Thoracic aorta (tissue), 2 donors: ENCODE measurements at regions not wholly inside any gene's neighbourhood (a gene's known extent, or its start where the extent isn't known, plus 50 kb on each side); places are given as distances from the start of the nearest gene placed in this dataset.

ENCODE experiments used
- ATAC-seq: fragments of 150-250 bp; one replicate; pipeline ENCODE4 v1.8.0; 2017; ENCODE audit warnings: low read depth; ENCODE audit not compliant: insufficient number of reproducible peaks, low FRiP score
- DNase-seq: peaks from one replicate; pipeline ENCODE4 v3.0.0-alpha.2; 2020; ENCODE audit warnings: low spot score
- H3K27ac ChIP-seq, 2 donors: fragments of 200-600 bp; sonication (generic); 1 replicate in 1 of 2; 2 replicates in 1 of 2; pipeline ENCODE4 v1.5.1; 2016; ENCODE audit warnings: mild to moderate bottlenecking in 2 of 2, moderate library complexity in 2 of 2
- H3K27me3 ChIP-seq: fragments of 200-600 bp; sonication (generic); replicated peaks from 2 replicates; pipeline ENCODE4 v1.6.0; 2016; ENCODE audit warnings: mild to moderate bottlenecking; ENCODE audit not compliant: insufficient read depth
- H3K36me3 ChIP-seq: fragments of 200-600 bp; sonication (generic); one replicate; pipeline ENCODE4 v1.5.1; 2016
- H3K4me1 ChIP-seq, 2 donors: fragments of 200-600 bp; sonication (generic); 1 replicate in 1 of 2; 2 replicates in 1 of 2; pipeline versions ENCODE4 v1.5.1 to v1.6.0; 2016; ENCODE audit warnings: low read depth in 2 of 2, mild to moderate bottlenecking in 1 of 2; ENCODE audit not compliant: control insufficient read depth in 1 of 2
- H3K4me3 ChIP-seq: fragments of 200-600 bp; sonication (generic); 2 replicates; pipeline ENCODE4 v1.5.1; 2016; ENCODE audit warnings: mild to moderate bottlenecking
- H3K9me3 ChIP-seq: fragments of 200-600 bp; sonication (generic); 2 replicates; pipeline ENCODE4 v1.5.1; 2016
- TF ChIP-seq, protein P1 (sequence below): fragments of 200-600 bp; sonication (generic); IDR thresholded peaks from one replicate; pipeline ENCODE4 v1.5.1; 2019; ENCODE audit warnings: antibody characterized with exemption

DNA sequence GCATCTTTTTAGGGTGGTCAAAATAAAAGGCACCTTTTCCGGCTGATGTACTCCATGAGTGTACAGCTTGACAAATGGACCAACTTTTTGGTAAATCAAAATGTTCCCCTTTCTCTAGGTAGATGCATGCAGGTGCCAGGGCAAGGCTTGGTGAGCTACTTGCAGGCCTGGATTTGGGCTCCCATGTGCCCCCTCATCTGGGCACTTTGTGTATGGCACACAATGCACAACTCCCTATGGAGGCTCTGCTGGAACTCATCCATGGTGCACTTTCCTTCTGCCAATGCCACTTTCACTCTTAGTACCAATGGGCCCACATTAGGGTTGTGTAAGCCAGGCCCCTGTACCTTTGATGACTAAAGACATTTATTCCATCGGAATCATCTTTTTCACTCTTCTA, 300.8 kb downstream of the SDHAF3 start:
- TF ChIP-seq, protein P1, sequence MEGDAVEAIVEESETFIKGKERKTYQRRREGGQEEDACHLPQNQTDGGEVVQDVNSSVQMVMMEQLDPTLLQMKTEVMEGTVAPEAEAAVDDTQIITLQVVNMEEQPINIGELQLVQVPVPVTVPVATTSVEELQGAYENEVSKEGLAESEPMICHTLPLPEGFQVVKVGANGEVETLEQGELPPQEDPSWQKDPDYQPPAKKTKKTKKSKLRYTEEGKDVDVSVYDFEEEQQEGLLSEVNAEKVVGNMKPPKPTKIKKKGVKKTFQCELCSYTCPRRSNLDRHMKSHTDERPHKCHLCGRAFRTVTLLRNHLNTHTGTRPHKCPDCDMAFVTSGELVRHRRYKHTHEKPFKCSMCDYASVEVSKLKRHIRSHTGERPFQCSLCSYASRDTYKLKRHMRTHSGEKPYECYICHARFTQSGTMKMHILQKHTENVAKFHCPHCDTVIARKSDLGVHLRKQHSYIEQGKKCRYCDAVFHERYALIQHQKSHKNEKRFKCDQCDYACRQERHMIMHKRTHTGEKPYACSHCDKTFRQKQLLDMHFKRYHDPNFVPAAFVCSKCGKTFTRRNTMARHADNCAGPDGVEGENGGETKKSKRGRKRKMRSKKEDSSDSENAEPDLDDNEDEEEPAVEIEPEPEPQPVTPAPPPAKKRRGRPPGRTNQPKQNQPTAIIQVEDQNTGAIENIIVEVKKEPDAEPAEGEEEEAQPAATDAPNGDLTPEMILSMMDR = no peak
- no peaks in the 10 kb centered on the region for H3K27me3 ChIP-seq
- no peaks in the 10 kb centered on the region for H3K9me3 ChIP-seq
- no peaks in the 10 kb centered on the region for H3K36me3 ChIP-seq
- H3K27ac ChIP-seq = no peak overlapping the region
- DNase-seq (no peak), ATAC-seq (no peak)
- H3K4me1 ChIP-seq = no peaks in the 10 kb centered on the region
- H3K4me3 ChIP-seq = no peak overlapping the region

DNA sequence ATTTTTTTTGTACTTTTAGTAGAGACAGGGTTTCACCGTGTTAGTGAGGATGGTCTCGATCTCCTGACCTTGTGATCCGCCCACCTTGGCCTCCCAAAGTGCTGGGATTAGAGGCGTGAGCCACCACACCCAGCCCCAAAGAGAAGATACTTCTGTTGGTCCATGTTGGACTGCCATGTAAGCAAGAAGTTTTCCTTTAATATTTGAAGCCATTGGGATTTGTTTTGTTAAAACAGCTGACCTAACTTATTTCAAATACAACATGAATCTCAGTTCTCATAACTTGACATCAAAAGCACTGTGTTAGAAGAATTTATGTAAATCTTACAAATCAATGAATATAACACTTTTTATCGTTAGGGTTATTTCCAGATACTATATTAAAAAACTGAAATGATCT, 302.4 kb downstream of the SDHAF3 start:
- TF ChIP-seq, protein P1 = no peak
- H3K27ac ChIP-seq = no peak overlapping the region
- DNase-seq = no peak
- H3K4me1 ChIP-seq = no peaks in the 10 kb centered on the region
- H3K36me3 ChIP-seq = no peaks in the 10 kb centered on the region
- no peaks in the 10 kb centered on the region for H3K9me3 ChIP-seq
- no peaks in the 10 kb centered on the region for H3K27me3 ChIP-seq
- no peak for ATAC-seq
- H3K4me3 ChIP-seq = no peak overlapping the region

DNA sequence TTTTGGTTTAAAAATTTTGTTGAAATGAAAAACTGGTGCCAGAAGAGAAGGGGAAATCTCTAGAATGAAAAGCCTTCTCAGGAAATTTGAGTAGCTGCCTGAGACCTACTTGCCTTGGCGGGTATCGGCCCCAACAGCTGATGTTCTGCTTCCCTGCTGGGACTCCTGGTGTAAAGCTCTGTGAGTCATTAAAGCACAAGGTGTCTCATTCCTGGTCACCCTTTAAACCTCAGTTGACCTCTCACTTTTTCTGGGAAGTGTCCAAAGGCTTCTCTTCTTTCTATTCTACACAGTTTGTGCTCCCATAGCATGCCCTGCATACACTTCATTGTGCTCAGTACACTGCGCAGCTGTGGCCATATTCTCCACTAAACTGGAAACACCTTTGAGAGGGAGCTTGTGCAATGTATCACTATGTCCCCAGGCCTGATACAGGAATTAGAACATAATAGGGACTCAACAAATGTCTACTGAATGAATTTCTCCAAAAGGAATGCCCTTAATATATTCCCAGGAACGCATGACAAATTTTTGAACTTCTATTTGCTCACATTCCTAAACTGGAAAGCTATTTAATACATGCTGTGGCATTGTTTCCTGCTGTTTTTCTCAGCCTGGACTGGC, 303.9 kb downstream of the SDHAF3 start:
- no peak for ATAC-seq
- no peaks in the 10 kb centered on the region for H3K27me3 ChIP-seq
- no peaks in the 10 kb centered on the region for H3K4me1 ChIP-seq
- H3K36me3 ChIP-seq = no peaks in the 10 kb centered on the region
- no peak overlapping the region for H3K4me3 ChIP-seq
- H3K27ac ChIP-seq = no peak overlapping the region
- H3K9me3 ChIP-seq = no peaks in the 10 kb centered on the region
- TF ChIP-seq, protein P1 = no peak
- DNase-seq = no peak

DNA sequence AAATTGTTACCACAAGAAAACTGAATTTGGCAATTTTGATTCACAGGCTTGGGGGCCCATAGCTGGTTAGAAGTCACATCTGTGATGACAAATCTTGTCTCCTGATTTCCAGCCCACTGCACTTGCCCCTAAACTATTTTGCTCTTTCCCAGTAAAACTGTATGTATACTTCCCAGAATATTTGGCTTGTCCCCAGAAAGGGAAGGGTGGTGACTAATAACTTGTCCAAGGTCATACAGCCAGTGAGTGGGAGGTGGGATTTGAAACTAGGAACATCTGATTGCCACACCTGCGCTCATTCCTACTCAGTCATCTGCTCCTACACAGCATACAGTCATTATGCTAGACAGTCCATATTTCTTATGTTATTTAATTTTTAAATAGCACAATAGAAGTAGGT, 304.5 kb downstream of the SDHAF3 start:
- DNase-seq (no peak), ATAC-seq (no peak)
- Histone ChIP-seq H3K36me3 (no peaks in the 10 kb centered on the region), H3K9me3 (no peaks in the 10 kb centered on the region), H3K27ac (no peak overlapping the region), H3K27me3 (no peaks in the 10 kb centered on the region), H3K4me3 (no peak overlapping the region), H3K4me1 (no peaks in the 10 kb centered on the region)
- TF ChIP-seq, protein P1 = no peak

DNA sequence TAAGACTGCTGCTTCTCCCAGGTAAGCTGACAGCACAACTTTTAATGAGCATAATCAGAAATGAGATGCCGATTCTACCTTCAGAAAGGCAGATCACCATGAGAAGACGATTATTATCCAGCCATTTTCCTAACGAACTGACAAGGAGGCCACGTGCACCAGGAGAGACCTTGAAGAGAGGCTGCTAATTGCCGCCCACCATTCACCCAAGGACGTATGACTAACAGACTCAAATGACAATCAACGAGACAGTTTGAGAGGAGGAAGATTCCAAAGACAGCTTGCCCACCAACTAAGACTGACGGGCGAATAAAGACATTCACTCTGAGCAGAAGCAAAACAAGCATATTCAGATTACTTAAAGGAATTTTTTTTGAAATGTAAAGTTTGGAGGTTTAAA, 301.9 kb upstream of the TAC1 start:
- Histone ChIP-seq H3K27me3 (no peaks in the 10 kb centered on the region), H3K27ac (no peak overlapping the region), H3K36me3 (no peaks in the 10 kb centered on the region), H3K9me3 (no peaks in the 10 kb centered on the region), H3K4me3 (no peak overlapping the region), H3K4me1 (no peaks in the 10 kb centered on the region)
- TF ChIP-seq, protein P1 = no peak
- ATAC-seq (no peak), DNase-seq (no peak)
